Uterus (tissue), 3 donors: ENCODE measurements at regions not wholly inside any gene's neighbourhood (a gene's known extent, or its start where the extent isn't known, plus 50 kb on each side); places are given as distances from the start of the nearest gene placed in this dataset.

Source experiments
- DNase-seq, 2 donors: peaks; one replicate each; pipeline ENCODE4 v3.0.0-alpha.2; 2019 to 2020
- H3K27ac ChIP-seq, 2 donors: fragments of 200-600 bp; sonication (generic); 1 replicate in 1 of 2; 2 replicates in 1 of 2; pipeline ENCODE4 v1.5.1; 2016 to 2018
- H3K27me3 ChIP-seq, 2 donors: fragments of 200-600 bp; sonication (generic); one replicate each; pipeline ENCODE4 v1.5.1; 2018 to 2019; ENCODE audit warnings: control low read depth in 1 of 2
- H3K36me3 ChIP-seq, 2 donors: fragments of 200-600 bp; sonication (generic); one replicate each; pipeline ENCODE4 v1.5.1; 2019; ENCODE audit warnings: control low read depth in 1 of 2
- H3K4me1 ChIP-seq, 2 donors: fragments of 200-600 bp; sonication (generic); one replicate each; pipeline ENCODE4 v1.5.1; 2018 to 2019; ENCODE audit warnings: control low read depth in 1 of 2
- H3K4me3 ChIP-seq, 2 donors: fragments of 200-600 bp; sonication (generic); 1 replicate in 1 of 2; 2 replicates in 1 of 2; pipeline ENCODE4 v1.5.1; 2018 to 2019; ENCODE audit warnings: mild to moderate bottlenecking in 1 of 2
- H3K9me3 ChIP-seq, 2 donors: fragments of 200-600 bp; sonication (generic); one replicate each; pipeline ENCODE4 v1.5.1; 2019; ENCODE audit warnings: control low read depth in 1 of 2
- CTCF ChIP-seq, 4 experiments: fragments of 200-600 bp in 2 of 4; fragments of 450-650 bp in 2 of 4; sonication (generic) in 2 of 4; IDR thresholded peaks; one replicate each; pipeline ENCODE4 v1.5.1; 2016 to 2019; ENCODE audit warnings: antibody characterized with exemption in 4 of 4, mild to moderate bottlenecking in 2 of 4, moderate library complexity in 1 of 4
- POLR2A ChIP-seq, 2 donors: fragments of 450-650 bp; IDR thresholded peaks; one replicate each; pipeline ENCODE4 v1.6.1; 2016; ENCODE audit warnings: antibody characterized with exemption in 2 of 2, mild to moderate bottlenecking in 1 of 2, moderate library complexity in 1 of 2
- intact Hi-C: fragments of 100-400 bp; cut with DNase I; formaldehyde crosslinking; loops from one replicate; pipeline ENCODE4 v1.15.1; 2023; ENCODE audit warnings: low total_unique reads
- donor health status: DM: yes; HTN: yes; CAD: no.

GRCh38 chr13:84684048-84684662 lies 801.9 kb upstream of the SLITRK1 start:
- TF ChIP-seq CTCF (IDR thresholded peaks at IDR 0.05) (no peak), POLR2A (IDR thresholded peaks at IDR 0.05) (no peak)
- Histone ChIP-seq H3K4me1 (no peaks in the 10 kb centered on the region), H3K36me3 (no peaks in the 10 kb centered on the region), H3K4me3 (no peak overlapping the region), H3K27me3 (no peaks in the 10 kb centered on the region), H3K9me3 (no peaks in the 10 kb centered on the region), H3K27ac (no peak overlapping the region)
- DNase-seq, result no peak
- intact Hi-C loops, result no loop called here

- no peak overlapping the region for H3K4me3 ChIP-seq
- no peak for TF ChIP-seq CTCF (IDR thresholded peaks at IDR 0.05)
- TF ChIP-seq POLR2A (IDR thresholded peaks at IDR 0.05), result no peak
- intact Hi-C loops, result no loop called here
- H3K27ac ChIP-seq, result no peak overlapping the region
- H3K4me1 ChIP-seq, result no peaks in the 10 kb centered on the region
- no peaks in the 10 kb centered on the region for H3K36me3 ChIP-seq
- no peak for DNase-seq
- H3K9me3 ChIP-seq, result no peaks in the 10 kb centered on the region
- no peaks in the 10 kb centered on the region for H3K27me3 ChIP-seq
Measured at GRCh38 chr13:84683448-84683847, 801.2 kb upstream of the SLITRK1 start.

- no peak overlapping the region for H3K27ac ChIP-seq
- H3K36me3 ChIP-seq, result no peaks in the 10 kb centered on the region
- no peak overlapping the region for H3K4me3 ChIP-seq
- intact Hi-C loops, result no loop called here
- no peaks in the 10 kb centered on the region for H3K27me3 ChIP-seq
- H3K4me1 ChIP-seq, result no peaks in the 10 kb centered on the region
- no peak for TF ChIP-seq POLR2A (IDR thresholded peaks at IDR 0.05)
- no peak for TF ChIP-seq CTCF (IDR thresholded peaks at IDR 0.05)
- no peaks in the 10 kb centered on the region for H3K9me3 ChIP-seq
- no peak for DNase-seq
Measured at GRCh38 chr13:84677836-84678235, 795.6 kb upstream of the SLITRK1 start.

- Histone ChIP-seq H3K27me3 (no peaks in the 10 kb centered on the region), H3K4me1 (no peaks in the 10 kb centered on the region), H3K36me3 (no peaks in the 10 kb centered on the region), H3K9me3 (no peaks in the 10 kb centered on the region), H3K4me3 (no peak overlapping the region), H3K27ac (no peak overlapping the region)
- intact Hi-C loops, result no loop called here
- no peak for DNase-seq
- no peak for TF ChIP-seq POLR2A (IDR thresholded peaks at IDR 0.05)
- TF ChIP-seq CTCF (IDR thresholded peaks at IDR 0.05), result no peak
Measured at GRCh38 chr13:84672616-84673015, 790.3 kb upstream of the SLITRK1 start.

- TF ChIP-seq CTCF (IDR thresholded peaks at IDR 0.05) (no peak), POLR2A (IDR thresholded peaks at IDR 0.05) (no peak)
- Histone ChIP-seq H3K27ac (no peak overlapping the region), H3K4me1 (no peaks in the 10 kb centered on the region), H3K4me3 (no peak overlapping the region), H3K27me3 (no peaks in the 10 kb centered on the region), H3K36me3 (no peaks in the 10 kb centered on the region), H3K9me3 (no peaks in the 10 kb centered on the region)
- no peak for DNase-seq
- intact Hi-C loops, result no loop called here
Measured at GRCh38 chr13:84670245-84670644, 788.0 kb upstream of the SLITRK1 start.
